Keratinocyte (primary cell): ENCODE measurements at regions not wholly inside any gene's neighbourhood (a gene's known extent, or its start where the extent isn't known, plus 50 kb on each side); places are given as distances from the start of the nearest gene placed in this dataset.

Experiments
- DNase-seq: peaks from one replicate; pipeline ENCODE4 v3.0.0-alpha.2; 2011; ENCODE audit warnings: low read depth, missing footprints, low spot score
- FAIRE-seq: peaks from 2 replicates; lab custom pipeline; 2011; peaks lifted over from hg19 to GRCh38; lab: Jason Lieb, UNC
- H2AFZ ChIP-seq: 2 replicates; pipeline ENCODE4 v1.6.0; 2012; ENCODE audit warnings: low read length, control low read depth, inconsistent platforms; ENCODE audit not compliant: control insufficient read depth
- H3K27ac ChIP-seq: 2 replicates; pipeline ENCODE4 v1.5.1; 2011; ENCODE audit warnings: low read length; ENCODE audit not compliant: control insufficient read depth, insufficient read depth
- H3K27me3 ChIP-seq: 3 replicates; pipeline ENCODE4 v1.6.0; 2011; ENCODE audit warnings: low read length; ENCODE audit not compliant: control insufficient read depth, insufficient read depth; ENCODE audit errors: extremely low read depth
- H3K36me3 ChIP-seq, 2 experiments: 2 replicates in 1 of 2; 3 replicates in 1 of 2; pipeline ENCODE4 v1.5.1; 2011; ENCODE audit warnings: low read length in 2 of 2, mild to moderate bottlenecking in 1 of 2; ENCODE audit not compliant: control insufficient read depth in 2 of 2, insufficient read depth in 2 of 2; ENCODE audit errors: extremely low read depth in 1 of 2
- H3K4me1 ChIP-seq: 3 replicates; pipeline ENCODE4 v1.5.1; 2011; ENCODE audit warnings: low read length; ENCODE audit not compliant: control insufficient read depth, insufficient read depth; ENCODE audit errors: extremely low read depth
- H3K4me2 ChIP-seq: 3 replicates; pipeline ENCODE4 v1.6.0; 2011; ENCODE audit warnings: low read depth, low read length; ENCODE audit not compliant: control insufficient read depth, insufficient read depth; ENCODE audit errors: extremely low read depth
- H3K4me3 ChIP-seq, 3 experiments: fragments of 200-600 bp in 1 of 3; sonication (generic) in 1 of 3; 2 replicates in 2 of 3; 3 replicates in 1 of 3; pipeline ENCODE4 v1.5.1; 2011 to 2016; ENCODE audit warnings: low read length in 3 of 3, mild to moderate bottlenecking in 3 of 3, control low read depth in 2 of 3, inconsistent platforms in 1 of 3, low read depth in 1 of 3, mixed read lengths in 1 of 3, mixed run types in 1 of 3, moderate library complexity in 1 of 3; ENCODE audit not compliant: control insufficient read depth in 2 of 3, insufficient read depth in 2 of 3; ENCODE audit errors: extremely low read depth in 1 of 3
- H3K79me2 ChIP-seq: 2 replicates; pipeline ENCODE4 v1.6.0; 2012; ENCODE audit warnings: low read length; ENCODE audit not compliant: control insufficient read depth, insufficient read depth
- H3K9ac ChIP-seq: 3 replicates; pipeline ENCODE4 v1.6.0; 2011; ENCODE audit warnings: low read length; ENCODE audit not compliant: control insufficient read depth, insufficient read depth; ENCODE audit errors: extremely low read depth
- H3K9me1 ChIP-seq: 3 replicates; pipeline ENCODE4 v1.6.0; 2011; ENCODE audit warnings: low read length; ENCODE audit not compliant: control insufficient read depth, insufficient read depth; ENCODE audit errors: extremely low read depth
- H3K9me3 ChIP-seq: 2 replicates; pipeline ENCODE4 v1.5.1; 2012; ENCODE audit warnings: low read depth, low read length; ENCODE audit not compliant: control insufficient read depth
- H4K20me1 ChIP-seq: 3 replicates; pipeline ENCODE4 v1.6.0; 2011; ENCODE audit warnings: low read length; ENCODE audit not compliant: control insufficient read depth, insufficient read depth; ENCODE audit errors: extremely low read depth
- EZH2 ChIP-seq: IDR thresholded peaks from one replicate; pipeline ENCODE4 v1.6.1; 2012; ENCODE audit warnings: inconsistent platforms, mild to moderate bottlenecking, low read length, moderate library complexity
- dilution Hi-C: fragments of 300-500 bp; cut with MboI; formaldehyde crosslinking; loops from one replicate; pipeline ENCODE4 v1.7.0; 2020; ENCODE audit warnings: low sequenced_read_pairs; ENCODE audit not compliant: extremely low pct_ligation_motif_present
- TF ChIP-seq, protein P1 (sequence below), 3 experiments: IDR thresholded peaks in 1 of 3; conservative IDR thresholded peaks in 1 of 3; optimal IDR thresholded peaks in 1 of 3; 2 replicates in 2 of 3; 3 replicates in 1 of 3; pipeline versions ENCODE3 to v1.5.1; 2011; ENCODE audit warnings: low read length in 3 of 3, mild to moderate bottlenecking in 3 of 3, moderate library complexity in 2 of 3, control low read depth in 1 of 3, inconsistent platforms in 1 of 3; ENCODE audit not compliant: insufficient read depth in 2 of 3; ENCODE audit errors: extremely low read depth in 1 of 3

DNA sequence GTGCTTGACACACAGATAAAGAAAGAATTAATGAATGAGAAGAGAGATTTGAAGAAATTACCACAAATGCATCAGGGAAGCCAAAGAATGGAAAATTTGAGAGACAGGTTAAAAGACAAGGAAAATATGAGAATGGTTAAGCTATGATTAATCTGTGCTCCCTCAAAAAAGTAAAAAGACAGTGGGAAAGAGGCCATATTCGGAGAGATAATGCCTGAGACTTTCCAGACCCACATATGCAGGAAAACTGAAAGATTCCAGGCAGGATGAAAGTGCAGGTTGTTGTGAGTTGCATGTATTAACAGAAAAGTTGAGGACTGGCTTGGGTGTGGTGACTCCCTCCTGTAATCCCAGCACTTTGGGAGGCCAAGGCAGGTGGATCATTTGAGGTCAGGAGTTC is 302.3 kb downstream of the UACA start:
- DNase-seq (no peak), FAIRE-seq (no peak)
- Histone ChIP-seq H3K9me3 (no peaks in the 10 kb centered on the region), H2AFZ (no peak overlapping the region), H3K9ac (no peak overlapping the region), H3K9me1 (no peaks in the 10 kb centered on the region), H3K4me2 (no peak overlapping the region), H4K20me1 (no peaks in the 10 kb centered on the region), H3K27ac (no peak overlapping the region), H3K4me1 (no peaks in the 10 kb centered on the region), H3K79me2 (no peaks in the 10 kb centered on the region), H3K36me3 (no peaks in the 10 kb centered on the region), H3K27me3 (peaks cover 50% of the 10 kb centered on the region), H3K4me3 (no peak overlapping the region)
- TF ChIP-seq, protein P1, sequence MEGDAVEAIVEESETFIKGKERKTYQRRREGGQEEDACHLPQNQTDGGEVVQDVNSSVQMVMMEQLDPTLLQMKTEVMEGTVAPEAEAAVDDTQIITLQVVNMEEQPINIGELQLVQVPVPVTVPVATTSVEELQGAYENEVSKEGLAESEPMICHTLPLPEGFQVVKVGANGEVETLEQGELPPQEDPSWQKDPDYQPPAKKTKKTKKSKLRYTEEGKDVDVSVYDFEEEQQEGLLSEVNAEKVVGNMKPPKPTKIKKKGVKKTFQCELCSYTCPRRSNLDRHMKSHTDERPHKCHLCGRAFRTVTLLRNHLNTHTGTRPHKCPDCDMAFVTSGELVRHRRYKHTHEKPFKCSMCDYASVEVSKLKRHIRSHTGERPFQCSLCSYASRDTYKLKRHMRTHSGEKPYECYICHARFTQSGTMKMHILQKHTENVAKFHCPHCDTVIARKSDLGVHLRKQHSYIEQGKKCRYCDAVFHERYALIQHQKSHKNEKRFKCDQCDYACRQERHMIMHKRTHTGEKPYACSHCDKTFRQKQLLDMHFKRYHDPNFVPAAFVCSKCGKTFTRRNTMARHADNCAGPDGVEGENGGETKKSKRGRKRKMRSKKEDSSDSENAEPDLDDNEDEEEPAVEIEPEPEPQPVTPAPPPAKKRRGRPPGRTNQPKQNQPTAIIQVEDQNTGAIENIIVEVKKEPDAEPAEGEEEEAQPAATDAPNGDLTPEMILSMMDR (optimal IDR thresholded peaks at IDR 0.05 in 1 of 3, IDR thresholded peaks at IDR 0.05 in 1 of 3, conservative IDR thresholded peaks at IDR 0.05 in 1 of 3; ENCODE audit: extremely low read depth in 1 of 3, insufficient read depth in 2 of 3, low read length in 3 of 3) = no peak
- no peak for TF ChIP-seq EZH2
- dilution Hi-C loops = no loop called here

DNA sequence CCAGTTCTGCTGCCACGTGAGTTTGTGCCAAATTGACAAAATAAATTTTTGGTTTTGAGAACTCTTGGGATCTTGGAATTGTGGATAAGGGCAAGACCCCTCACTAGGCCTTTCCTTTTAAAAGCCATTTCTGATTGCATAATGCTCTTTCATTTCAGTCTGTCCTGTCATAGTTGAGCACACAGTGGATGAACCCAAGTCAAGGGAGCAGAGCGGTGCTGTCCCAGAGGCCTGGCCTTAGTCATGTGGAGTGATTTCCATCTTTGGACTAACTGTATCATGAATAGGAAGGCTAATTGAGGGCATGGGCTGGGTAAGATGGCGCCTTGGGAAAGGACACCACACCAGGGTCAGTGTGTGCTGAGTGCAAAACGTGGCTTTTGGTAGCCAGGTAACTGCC is 304.0 kb downstream of the UACA start:
- dilution Hi-C loops = no loop called here
- Histone ChIP-seq H2AFZ (no peak overlapping the region), H3K9me3 (no peaks in the 10 kb centered on the region), H3K79me2 (no peaks in the 10 kb centered on the region), H3K4me2 (no peak overlapping the region), H3K36me3 (no peaks in the 10 kb centered on the region), H3K4me3 (no peak overlapping the region), H3K9ac (no peak overlapping the region), H4K20me1 (no peaks in the 10 kb centered on the region), H3K27me3 (peaks cover 37% of the 10 kb centered on the region), H3K27ac (no peak overlapping the region), H3K4me1 (no peaks in the 10 kb centered on the region), H3K9me1 (no peaks in the 10 kb centered on the region)
- no peak for TF ChIP-seq EZH2
- TF ChIP-seq, protein P1 (optimal IDR thresholded peaks at IDR 0.05 in 1 of 3, IDR thresholded peaks at IDR 0.05 in 1 of 3, conservative IDR thresholded peaks at IDR 0.05 in 1 of 3; ENCODE audit: extremely low read depth in 1 of 3, insufficient read depth in 2 of 3, low read length in 3 of 3) = no peak
- no peak for DNase-seq
- no peak for FAIRE-seq
